ENCODE measurements at regions not wholly inside any gene's neighbourhood (a gene's known extent, or its start where the extent isn't known, plus 50 kb on each side); places are given as distances from the start of the nearest gene placed in this dataset.

GRCh38 chr15:53416219-53416940, 343.1 kb downstream of the WDR72 start:
- Histone ChIP-seq H3K9me3 (replicated peaks in 1 of 2; ENCODE audit: control insufficient read depth in 2 of 2, insufficient read depth in 1 of 2, low read depth in 1 of 2, low read length in 2 of 2) (peaks cover 0 to 2% of the 10 kb centered on the region in 2 donors), H3K9ac (ENCODE audit: low read depth, low read length, poor library complexity) (no peak overlapping the region), H2AK5ac (ENCODE audit: low read depth, low read length) (no peak overlapping the region), H3K4me3 (ENCODE audit: low read length in 2 of 2) (no peak overlapping the region), H3K14ac (ENCODE audit: low read length) (no peak overlapping the region), H3K4me1 (ENCODE audit: control insufficient read depth in 2 of 2, insufficient read depth in 1 of 2, low read depth in 1 of 2, low read length in 2 of 2) (no peaks in the 10 kb centered on the region), H2AFZ (ENCODE audit: low read length) (no peak overlapping the region), H3K23ac (ENCODE audit: low read depth, low read length, poor library complexity) (no peak overlapping the region), H3K36me3 (replicated peaks in 1 of 2; ENCODE audit: control insufficient read depth in 2 of 2, insufficient read depth in 2 of 2, low read length in 2 of 2) (no peaks in the 10 kb centered on the region), H3K27ac (replicated peaks; ENCODE audit: low read length) (no peak overlapping the region), H4K91ac (ENCODE audit: low read depth, low read length, poor library complexity) (no peak overlapping the region), H2BK12ac (ENCODE audit: low read length) (no peak overlapping the region), H2BK5ac (ENCODE audit: low read length) (no peak overlapping the region), H4K8ac (ENCODE audit: low read depth, low read length) (no peak overlapping the region), H3K27me3 (ENCODE audit: control insufficient read depth in 3 of 3, insufficient read depth in 3 of 3, low read depth in 1 of 3, low read length in 3 of 3) (peaks cover 0 to 2% (median 0%) of the 10 kb centered on the region in 3 experiments), H3K18ac (ENCODE audit: low read length) (no peak overlapping the region), H3K4ac (ENCODE audit: low read length) (no peak overlapping the region), H2BK15ac (ENCODE audit: low read length) (no peak overlapping the region), H3K79me1 (ENCODE audit: low read depth, low read length) (no peaks in the 10 kb centered on the region), H3K4me2 (ENCODE audit: insufficient read depth, low read length, poor library complexity, severe bottlenecking) (no peak overlapping the region), H2BK120ac (ENCODE audit: low read depth, low read length) (no peak overlapping the region)
- no CpG with 5 or more reads among the region's 2 CpGs for WGBS, 2 donors (ENCODE audit: extremely low coverage in 2 of 2, insufficient read length in 2 of 2, insufficient replicate concordance in 1 of 2)
- no peak for DNase-seq (ENCODE audit: low spot score)

DNA sequence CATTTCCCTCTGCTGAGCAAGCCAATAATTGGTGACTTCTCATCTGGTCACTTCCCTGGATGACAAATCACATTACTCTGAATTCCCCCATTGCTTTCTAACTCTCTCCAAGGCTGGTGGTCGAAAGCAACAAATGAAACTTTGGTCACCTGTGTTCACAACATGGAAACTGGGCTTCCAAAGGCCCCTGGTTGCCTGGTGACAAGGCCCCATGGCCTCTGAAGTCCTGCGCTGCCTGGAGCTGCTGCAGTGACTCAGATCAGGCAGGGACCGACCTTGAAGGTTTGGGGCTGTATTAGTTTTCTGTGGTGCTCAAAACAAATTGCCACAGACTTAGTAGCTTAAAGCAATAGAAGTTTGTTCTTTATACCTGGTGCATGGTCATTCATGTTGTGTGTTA, 345.3 kb downstream of the WDR72 start:
- Histone ChIP-seq H2BK5ac (ENCODE audit: low read length) (no peak overlapping the region), H2BK15ac (ENCODE audit: low read length) (no peak overlapping the region), H3K36me3 (replicated peaks in 1 of 2; ENCODE audit: control insufficient read depth in 2 of 2, insufficient read depth in 2 of 2, low read length in 2 of 2) (no peaks in the 10 kb centered on the region), H3K4me2 (ENCODE audit: insufficient read depth, low read length, poor library complexity, severe bottlenecking) (no peak overlapping the region), H3K79me1 (ENCODE audit: low read depth, low read length) (no peaks in the 10 kb centered on the region), H3K4me3 (ENCODE audit: low read length in 2 of 2) (no peak overlapping the region), H4K8ac (ENCODE audit: low read depth, low read length) (no peak overlapping the region), H2BK12ac (ENCODE audit: low read length) (no peak overlapping the region), H3K4me1 (ENCODE audit: control insufficient read depth in 2 of 2, insufficient read depth in 1 of 2, low read depth in 1 of 2, low read length in 2 of 2) (no peaks in the 10 kb centered on the region), H3K27me3 (ENCODE audit: control insufficient read depth in 3 of 3, insufficient read depth in 3 of 3, low read depth in 1 of 3, low read length in 3 of 3) (peaks cover 0 to 9% (median 0%) of the 10 kb centered on the region in 3 experiments), H2BK120ac (ENCODE audit: low read depth, low read length) (no peak overlapping the region), H3K18ac (ENCODE audit: low read length) (no peak overlapping the region), H3K27ac (replicated peaks; ENCODE audit: low read length) (no peak overlapping the region), H3K9ac (ENCODE audit: low read depth, low read length, poor library complexity) (no peak overlapping the region), H3K14ac (ENCODE audit: low read length) (no peak overlapping the region), H4K91ac (ENCODE audit: low read depth, low read length, poor library complexity) (no peak overlapping the region), H2AFZ (ENCODE audit: low read length) (no peak overlapping the region), H3K23ac (ENCODE audit: low read depth, low read length, poor library complexity) (no peak overlapping the region), H3K9me3 (replicated peaks in 1 of 2; ENCODE audit: control insufficient read depth in 2 of 2, insufficient read depth in 1 of 2, low read depth in 1 of 2, low read length in 2 of 2) (peaks cover 0 to 2% of the 10 kb centered on the region in 2 donors), H3K4ac (ENCODE audit: low read length) (no peak overlapping the region), H2AK5ac (ENCODE audit: low read depth, low read length) (no peak overlapping the region)
- WGBS, 2 donors (ENCODE audit: extremely low coverage in 2 of 2, insufficient read length in 2 of 2, insufficient replicate concordance in 1 of 2): no CpG with 5 or more reads among the region's 3 CpGs
- no peak for DNase-seq (ENCODE audit: low spot score)

- Histone ChIP-seq H3K4me3 (ENCODE audit: low read length in 2 of 2) (no peak overlapping the region), H3K27ac (replicated peaks; ENCODE audit: low read length) (no peak overlapping the region), H3K27me3 (ENCODE audit: control insufficient read depth in 3 of 3, insufficient read depth in 3 of 3, low read depth in 1 of 3, low read length in 3 of 3) (peaks cover 0 to 9% (median 0%) of the 10 kb centered on the region in 3 experiments), H4K91ac (ENCODE audit: low read depth, low read length, poor library complexity) (no peak overlapping the region), H3K23ac (ENCODE audit: low read depth, low read length, poor library complexity) (no peak overlapping the region), H3K79me1 (ENCODE audit: low read depth, low read length) (no peaks in the 10 kb centered on the region), H2BK5ac (ENCODE audit: low read length) (no peak overlapping the region), H2BK15ac (ENCODE audit: low read length) (no peak overlapping the region), H3K36me3 (replicated peaks in 1 of 2; ENCODE audit: control insufficient read depth in 2 of 2, insufficient read depth in 2 of 2, low read length in 2 of 2) (no peaks in the 10 kb centered on the region), H2AK5ac (ENCODE audit: low read depth, low read length) (no peak overlapping the region), H4K8ac (ENCODE audit: low read depth, low read length) (no peak overlapping the region), H3K9ac (ENCODE audit: low read depth, low read length, poor library complexity) (no peak overlapping the region), H3K18ac (ENCODE audit: low read length) (no peak overlapping the region), H3K4ac (ENCODE audit: low read length) (no peak overlapping the region), H3K4me2 (ENCODE audit: insufficient read depth, low read length, poor library complexity, severe bottlenecking) (no peak overlapping the region), H2BK120ac (ENCODE audit: low read depth, low read length) (no peak overlapping the region), H2AFZ (ENCODE audit: low read length) (no peak overlapping the region), H3K9me3 (replicated peaks in 1 of 2; ENCODE audit: control insufficient read depth in 2 of 2, insufficient read depth in 1 of 2, low read depth in 1 of 2, low read length in 2 of 2) (peaks cover 0 to 2% of the 10 kb centered on the region in 2 donors), H3K14ac (ENCODE audit: low read length) (no peak overlapping the region), H3K4me1 (ENCODE audit: control insufficient read depth in 2 of 2, insufficient read depth in 1 of 2, low read depth in 1 of 2, low read length in 2 of 2) (no peaks in the 10 kb centered on the region), H2BK12ac (ENCODE audit: low read length) (no peak overlapping the region)
- WGBS, 2 donors (ENCODE audit: extremely low coverage in 2 of 2, insufficient read length in 2 of 2, insufficient replicate concordance in 1 of 2): no CpG with 5 or more reads among the region's 3 CpGs
- DNase-seq (ENCODE audit: low spot score): no peak
Measured at GRCh38 chr15:53412542-53412941, 346.9 kb downstream of the WDR72 start.

DNA sequence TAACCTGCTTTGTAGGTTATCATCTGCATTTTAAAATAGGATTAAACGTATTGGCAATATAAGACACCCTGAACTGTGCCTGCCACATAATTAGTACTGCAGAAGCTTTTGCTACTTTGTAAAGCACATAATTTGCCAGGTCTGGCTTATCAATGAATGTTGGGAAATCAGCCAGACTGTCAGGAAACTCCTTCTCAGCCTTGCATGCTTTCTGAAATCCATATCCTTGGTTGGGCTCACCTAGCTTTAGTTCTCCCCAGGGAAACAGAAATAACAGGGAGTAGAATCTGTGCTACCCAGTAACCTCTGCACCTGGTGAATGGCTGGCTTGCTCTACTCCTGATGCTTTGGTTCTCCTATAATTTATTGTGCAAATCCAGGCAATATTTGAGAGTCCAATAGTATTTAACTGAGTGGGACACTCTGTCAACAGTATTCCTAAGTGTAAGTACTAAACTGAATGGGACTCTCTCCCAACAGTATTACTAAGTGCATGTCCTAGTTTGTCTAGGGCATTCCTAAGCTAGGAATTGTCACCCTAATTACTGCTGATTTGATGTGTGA, 354.5 kb downstream of the WDR72 start:
- Histone ChIP-seq H3K4me3 (ENCODE audit: low read length in 2 of 2) (no peak overlapping the region), H2BK120ac (ENCODE audit: low read depth, low read length) (no peak overlapping the region), H2BK12ac (ENCODE audit: low read length) (no peak overlapping the region), H3K27me3 (ENCODE audit: control insufficient read depth in 3 of 3, insufficient read depth in 3 of 3, low read depth in 1 of 3, low read length in 3 of 3) (peaks cover 0 to 5% (median 0%) of the 10 kb centered on the region in 3 experiments), H3K9ac (ENCODE audit: low read depth, low read length, poor library complexity) (no peak overlapping the region), H3K18ac (ENCODE audit: low read length) (no peak overlapping the region), H3K9me3 (replicated peaks in 1 of 2; ENCODE audit: control insufficient read depth in 2 of 2, insufficient read depth in 1 of 2, low read depth in 1 of 2, low read length in 2 of 2) (no peaks in the 10 kb centered on the region), H3K4ac (ENCODE audit: low read length) (no peak overlapping the region), H3K4me2 (ENCODE audit: insufficient read depth, low read length, poor library complexity, severe bottlenecking) (no peak overlapping the region), H2AK5ac (ENCODE audit: low read depth, low read length) (no peak overlapping the region), H2BK5ac (ENCODE audit: low read length) (no peak overlapping the region), H3K79me1 (ENCODE audit: low read depth, low read length) (no peaks in the 10 kb centered on the region), H2BK15ac (ENCODE audit: low read length) (no peak overlapping the region), H3K23ac (ENCODE audit: low read depth, low read length, poor library complexity) (no peak overlapping the region), H3K14ac (ENCODE audit: low read length) (no peak overlapping the region), H4K8ac (ENCODE audit: low read depth, low read length) (no peak overlapping the region), H3K4me1 (ENCODE audit: control insufficient read depth in 2 of 2, insufficient read depth in 1 of 2, low read depth in 1 of 2, low read length in 2 of 2) (peaks cover 4% of the 10 kb centered on the region in 2 donors), H3K27ac (replicated peaks; ENCODE audit: low read length) (no peak overlapping the region), H4K91ac (ENCODE audit: low read depth, low read length, poor library complexity) (no peak overlapping the region), H2AFZ (ENCODE audit: low read length) (no peak overlapping the region), H3K36me3 (replicated peaks in 1 of 2; ENCODE audit: control insufficient read depth in 2 of 2, insufficient read depth in 2 of 2, low read length in 2 of 2) (no peaks in the 10 kb centered on the region)
- DNase-seq (ENCODE audit: low spot score): no peak
- WGBS, 2 donors (ENCODE audit: extremely low coverage in 2 of 2, insufficient read length in 2 of 2, insufficient replicate concordance in 1 of 2): no CpG with 5 or more reads among the region's 1 CpG
